GM19395 (cell line): ENCODE measurements at regions not wholly inside any gene's neighbourhood (a gene's known extent, or its start where the extent isn't known, plus 50 kb on each side); places are given as distances from the start of the nearest gene placed in this dataset.
"Not testable (repeated sequence)": the region's sequence is repeated elsewhere in the genome, so short reads cannot be mapped to it uniquely, and the experiment has no call there.

Source experiments
- ATAC-seq: cut with Tn5 transposase; IDR thresholded peaks from one replicate; pipeline ENCODE4 v1.9.1; 2021; ENCODE audit warnings: mild to moderate bottlenecking, moderate library complexity; ENCODE audit not compliant: unreplicated experiment

DNA sequence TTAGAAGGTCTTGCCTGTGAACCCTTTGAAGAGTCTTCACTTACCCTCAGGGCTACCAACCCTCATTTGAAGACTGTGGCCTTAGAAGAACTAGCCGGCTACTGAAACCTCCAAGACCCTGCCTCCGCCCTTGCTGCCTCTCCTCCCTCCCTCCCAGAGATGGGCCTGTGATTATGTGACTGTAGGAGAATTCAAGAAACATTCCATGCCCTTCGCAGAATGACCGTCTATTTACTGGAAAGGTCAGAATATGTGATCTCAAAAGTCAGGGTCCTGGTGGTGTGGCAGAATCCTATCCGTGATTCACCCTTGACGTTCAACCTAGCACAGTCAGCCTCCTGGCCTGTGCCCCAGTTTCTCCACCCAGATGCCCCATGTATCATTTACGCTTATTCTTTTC, 109.6 kb downstream of the CTNND1 start:
- ATAC-seq = no peak

- no peak for ATAC-seq
Measured at GRCh38 chr11:57873196-57873911, 111.8 kb downstream of the CTNND1 start.

GRCh38 chr11:57874981-57875380, 113.4 kb downstream of the CTNND1 start:
- no peak for ATAC-seq

GRCh38 chr11:57881647-57882046, 120.0 kb downstream of the CTNND1 start:
- no peak for ATAC-seq

GRCh38 chr11:57883630-57884029, 122.0 kb downstream of the CTNND1 start:
- ATAC-seq = no peak

DNA sequence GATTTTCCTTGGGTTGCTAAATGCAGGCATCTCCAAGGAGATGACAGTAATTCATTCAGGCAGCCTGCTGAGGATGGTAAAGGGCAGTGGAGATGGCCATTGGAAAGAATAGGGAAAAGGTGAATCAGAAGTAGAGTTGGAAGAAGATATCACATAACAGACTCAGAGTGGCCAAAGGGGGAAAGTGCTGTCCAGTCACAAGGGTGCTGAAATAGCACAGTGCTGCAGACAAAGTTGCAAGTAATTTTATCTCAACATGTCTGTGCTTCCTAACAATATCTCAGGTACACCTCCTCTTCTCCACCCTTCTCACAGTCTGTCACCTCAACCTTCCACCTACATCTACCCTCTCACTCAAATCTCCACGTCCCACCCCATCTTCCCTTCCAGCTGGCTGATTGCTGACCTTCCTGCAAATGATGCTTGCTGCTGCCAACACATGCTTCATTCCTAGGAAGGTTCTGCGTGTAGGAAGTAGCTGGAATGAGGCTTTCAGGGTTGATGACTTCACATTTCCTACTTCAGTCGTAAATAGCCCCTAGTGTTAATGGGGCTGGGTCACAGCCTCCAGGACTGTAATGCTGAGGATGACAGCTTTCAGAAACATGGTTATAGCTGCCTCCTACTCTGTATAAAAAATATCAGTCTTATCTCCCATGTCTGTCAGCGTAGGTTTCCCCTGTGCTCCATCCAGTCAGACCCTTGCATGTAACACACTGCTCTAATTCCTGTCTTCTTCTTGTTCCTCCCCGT, 123.9 kb downstream of the CTNND1 start:
- no peak for ATAC-seq

- ATAC-seq = no peak
Measured at GRCh38 chr11:57888386-57888785, 126.8 kb downstream of the CTNND1 start.

DNA sequence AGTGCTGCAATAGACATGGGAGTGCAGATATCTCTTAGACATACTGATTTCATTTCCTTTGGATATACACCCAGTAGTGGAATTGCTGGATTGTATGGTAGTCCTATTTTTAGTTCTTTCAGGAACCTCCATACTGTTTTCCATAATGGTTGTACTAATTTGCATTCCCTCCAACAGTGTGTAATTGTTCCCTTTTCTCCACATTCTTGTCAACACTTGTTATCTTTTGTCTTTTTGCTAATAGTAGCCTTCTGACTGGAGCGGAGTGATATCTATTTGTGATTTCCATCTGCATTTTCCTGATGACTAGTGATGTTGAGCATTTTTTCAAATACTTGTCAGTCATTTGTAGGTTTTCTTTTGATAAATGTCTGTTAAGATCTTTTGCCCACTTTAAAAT, 128.9 kb downstream of the CTNND1 start:
- ATAC-seq = no peak

- ATAC-seq = not testable (repeated sequence)
Measured at GRCh38 chr11:57893200-57893599, 130.5 kb upstream of the OR9Q1 start.

DNA sequence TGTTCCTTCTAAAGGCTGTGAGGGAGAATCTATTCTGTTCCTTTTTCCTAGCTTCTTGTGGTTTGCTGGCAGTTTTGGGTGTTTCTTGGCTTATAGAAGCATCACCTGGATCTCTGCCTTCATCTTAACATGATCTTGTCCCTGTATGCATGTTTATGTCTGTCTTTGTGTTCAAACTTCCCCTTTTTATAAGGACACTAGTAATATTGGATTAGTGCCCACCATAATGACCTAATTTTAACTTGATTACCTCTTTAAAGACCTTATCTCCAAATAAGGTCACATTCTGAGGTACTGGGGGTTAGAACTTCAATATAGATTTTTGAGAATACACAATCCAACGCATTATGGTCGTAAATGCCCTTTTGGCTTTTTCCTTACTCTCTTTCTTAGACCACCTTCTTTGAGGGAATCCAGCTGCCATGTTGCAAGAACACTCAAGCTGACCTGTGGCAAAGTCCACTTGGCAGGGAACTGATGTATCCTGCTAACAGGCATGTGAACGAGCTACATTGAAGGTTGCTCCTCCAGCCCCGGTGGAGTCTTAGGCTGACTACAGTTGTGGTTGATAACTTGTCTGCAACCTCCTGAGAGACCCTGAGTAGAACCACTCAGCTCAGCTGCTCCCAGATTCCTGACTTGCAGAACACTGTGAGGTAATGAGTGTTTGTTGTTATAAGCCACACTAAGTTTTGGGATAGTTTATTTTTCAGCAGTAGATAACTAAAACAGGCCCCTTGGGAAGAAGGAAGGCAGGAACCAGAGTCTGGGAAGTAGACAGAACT, 127.1 kb upstream of the OR9Q1 start:
- ATAC-seq = no peak

DNA sequence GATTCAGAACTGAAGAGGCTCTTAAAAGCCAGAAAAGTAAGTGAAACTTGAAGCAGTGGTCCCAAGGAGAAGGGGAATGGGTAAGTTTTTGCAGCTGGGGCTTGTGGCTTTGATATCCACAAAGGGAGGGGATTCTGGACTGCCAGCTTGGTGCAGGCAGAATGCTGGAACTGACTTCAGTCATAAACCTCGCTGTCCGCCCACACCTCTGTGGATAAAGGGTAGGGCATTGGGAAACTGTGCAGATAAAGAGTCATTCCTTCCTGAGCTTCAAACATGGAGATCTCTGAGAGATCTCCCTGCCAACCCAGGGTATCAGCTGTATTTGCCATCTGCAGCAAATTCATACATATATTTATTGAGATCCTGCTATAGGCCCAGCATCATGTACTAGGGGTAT, 124.3 kb upstream of the OR9Q1 start:
- no peak for ATAC-seq

DNA sequence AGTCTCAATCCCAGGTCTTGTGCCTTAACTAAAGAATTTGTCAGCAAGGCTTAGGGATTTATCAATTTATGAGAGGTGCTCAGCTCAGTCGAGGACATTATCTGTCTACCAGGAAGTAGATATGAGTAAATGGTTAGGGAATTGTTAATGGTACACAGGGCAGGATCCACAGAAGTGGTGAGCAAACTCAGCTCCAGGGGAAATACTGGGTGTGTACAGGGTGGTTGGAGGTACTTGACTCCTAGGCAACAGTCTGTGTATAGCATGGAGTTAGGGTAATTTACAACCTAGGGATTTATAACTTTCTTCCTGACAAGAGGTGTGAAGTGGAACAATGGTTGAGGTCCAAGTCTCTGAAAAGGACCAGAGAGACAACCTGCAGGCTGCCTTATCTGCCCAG, 123.4 kb upstream of the OR9Q1 start:
- ATAC-seq = no peak

DNA sequence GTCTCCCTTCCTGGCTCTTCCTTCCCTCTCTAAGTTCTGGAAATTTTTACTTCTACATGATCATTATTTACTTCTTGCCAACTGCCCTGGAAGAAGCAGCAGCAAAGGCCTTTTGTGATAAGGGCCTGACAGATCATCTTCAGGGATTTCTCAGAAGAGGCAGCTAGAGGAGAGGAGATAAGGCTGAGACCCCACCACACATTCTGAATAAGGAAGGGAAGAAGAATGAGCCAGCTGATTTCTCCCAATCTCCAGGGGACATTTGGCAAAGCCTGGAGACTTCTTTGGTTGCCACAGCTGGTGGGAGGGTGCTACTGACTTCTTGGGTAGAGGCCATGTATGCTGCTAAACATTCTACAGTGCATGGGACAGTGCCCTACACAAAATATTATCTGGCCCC, 122.4 kb upstream of the OR9Q1 start:
- no peak for ATAC-seq

DNA sequence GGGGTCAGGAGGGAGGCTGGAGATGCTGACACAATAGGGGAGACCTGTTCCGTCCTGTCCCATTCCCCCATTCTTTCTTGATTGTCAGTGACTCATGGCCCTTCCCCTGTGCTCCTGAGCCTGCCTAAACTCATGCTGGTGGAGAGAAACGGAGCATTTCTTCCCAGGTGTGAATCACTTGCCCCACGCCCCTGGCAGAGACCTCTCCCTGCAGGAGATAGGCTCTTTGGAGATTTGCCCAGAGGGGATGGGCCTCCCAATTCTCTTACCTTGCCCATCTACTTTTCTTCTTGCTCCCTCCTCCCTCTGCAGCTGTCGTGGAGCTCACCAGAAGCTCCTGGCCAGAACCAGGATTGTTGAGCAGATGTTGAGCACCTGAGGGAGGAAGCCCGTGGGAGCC, 121.9 kb upstream of the OR9Q1 start:
- ATAC-seq = no peak

DNA sequence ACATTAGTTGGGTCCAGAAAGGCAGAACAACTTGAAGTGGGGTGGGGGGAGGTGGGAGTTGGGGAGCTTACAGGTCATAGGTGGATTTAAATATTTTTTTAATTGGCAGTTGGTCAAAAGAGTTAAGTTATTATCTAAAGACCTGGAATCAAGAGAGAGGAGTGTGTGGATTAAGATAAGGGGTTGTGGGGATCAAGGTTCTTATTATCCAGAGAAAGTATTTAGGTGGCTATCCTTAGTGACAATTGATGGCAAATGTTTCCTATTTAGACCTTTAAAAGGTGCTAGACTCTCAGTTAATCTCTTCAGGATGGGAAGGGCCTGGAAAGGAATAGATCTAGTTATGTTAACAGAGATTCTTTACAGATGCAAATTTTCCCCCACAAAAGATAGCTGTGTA, 120.7 kb upstream of the OR9Q1 start:
- ATAC-seq = no peak

- ATAC-seq = peak; percentile 60
Measured at GRCh38 chr11:57903441-57904123, 120.1 kb upstream of the OR9Q1 start.

- ATAC-seq = no peak
Measured at GRCh38 chr11:57904376-57904775, 119.3 kb upstream of the OR9Q1 start.

GRCh38 chr11:57905439-57905838, 118.2 kb upstream of the OR9Q1 start:
- no peak for ATAC-seq

- not testable (repeated sequence) for ATAC-seq
Measured at GRCh38 chr11:57908399-57908798, 115.3 kb upstream of the OR9Q1 start.

GRCh38 chr11:57911522-57911921, 112.2 kb upstream of the OR9Q1 start:
- ATAC-seq = not testable (repeated sequence)
